AG04450 (cell line): ENCODE measurements at regions not wholly inside any gene's neighbourhood (a gene's known extent, or its start where the extent isn't known, plus 50 kb on each side); places are given as distances from the start of the nearest gene placed in this dataset.

Experiments used
- CTCF ChIA-PET: fragments of 300-600, 350-600 bp; formaldehyde crosslinking; extraction: SDS; loops from one replicate; lab custom pipeline; 2022; ENCODE audit warnings: antibody characterized with exemption, inconsistent platforms; lab: Charles Lee
- POLR2A ChIA-PET: fragments of 350-600 bp; formaldehyde crosslinking; extraction: SDS; loops from one replicate; lab custom pipeline; 2021; ENCODE audit warnings: antibody characterized with exemption, inconsistent platforms; lab: Yijun Ruan, JAX
- DNase-seq: peaks from one replicate; pipeline ENCODE4 v3.0.0-alpha.2; 2011; ENCODE audit warnings: low read depth, low spot score
- H3K27ac ChIP-seq: one replicate; pipeline ENCODE4 v1.5.1; 2012; ENCODE audit warnings: low read depth, low read length, control low read depth
- H3K27me3 ChIP-seq: one replicate; pipeline ENCODE4 v1.6.0; 2012; ENCODE audit warnings: low read length; ENCODE audit not compliant: control insufficient read depth, insufficient read depth
- H3K4me3 ChIP-seq: 2 replicates; pipeline ENCODE4 v1.5.1; 2011; ENCODE audit warnings: mild to moderate bottlenecking, low read depth, low read length, control low read depth
- H3K9me3 ChIP-seq: 2 replicates; pipeline ENCODE4 v1.5.1; 2012; ENCODE audit warnings: low read length; ENCODE audit not compliant: control insufficient read depth, insufficient read depth
- TF ChIP-seq, protein P1 (sequence below): IDR thresholded peaks from 2 replicates; pipeline ENCODE4 v1.5.1; 2011; ENCODE audit warnings: low read depth, low read length, control low read depth, inconsistent platforms

GRCh38 chr11:57073128-57073527, 84.4 kb downstream of the OR5AK2 start:
- ChIA-PET POLR2A (no interaction called here), CTCF (interaction anchor here (1.2 to 4.0 kb wide), 2 partner anchors 177 to 232 kb away, joined by 3 to 40 read pairs; no protein-coding TSS in a partner anchor)
- Histone ChIP-seq H3K27me3 (no peaks in the 10 kb centered on the region), H3K27ac (no peak overlapping the region), H3K9me3 (no peaks in the 10 kb centered on the region), H3K4me3 (no peak overlapping the region)
- DNase-seq: no peak
- TF ChIP-seq, protein P1, sequence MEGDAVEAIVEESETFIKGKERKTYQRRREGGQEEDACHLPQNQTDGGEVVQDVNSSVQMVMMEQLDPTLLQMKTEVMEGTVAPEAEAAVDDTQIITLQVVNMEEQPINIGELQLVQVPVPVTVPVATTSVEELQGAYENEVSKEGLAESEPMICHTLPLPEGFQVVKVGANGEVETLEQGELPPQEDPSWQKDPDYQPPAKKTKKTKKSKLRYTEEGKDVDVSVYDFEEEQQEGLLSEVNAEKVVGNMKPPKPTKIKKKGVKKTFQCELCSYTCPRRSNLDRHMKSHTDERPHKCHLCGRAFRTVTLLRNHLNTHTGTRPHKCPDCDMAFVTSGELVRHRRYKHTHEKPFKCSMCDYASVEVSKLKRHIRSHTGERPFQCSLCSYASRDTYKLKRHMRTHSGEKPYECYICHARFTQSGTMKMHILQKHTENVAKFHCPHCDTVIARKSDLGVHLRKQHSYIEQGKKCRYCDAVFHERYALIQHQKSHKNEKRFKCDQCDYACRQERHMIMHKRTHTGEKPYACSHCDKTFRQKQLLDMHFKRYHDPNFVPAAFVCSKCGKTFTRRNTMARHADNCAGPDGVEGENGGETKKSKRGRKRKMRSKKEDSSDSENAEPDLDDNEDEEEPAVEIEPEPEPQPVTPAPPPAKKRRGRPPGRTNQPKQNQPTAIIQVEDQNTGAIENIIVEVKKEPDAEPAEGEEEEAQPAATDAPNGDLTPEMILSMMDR: no peak

- POLR2A ChIA-PET: no interaction called here
- H3K27me3 ChIP-seq: no peaks in the 10 kb centered on the region
- H3K9me3 ChIP-seq: no peaks in the 10 kb centered on the region
- no peak overlapping the region for H3K4me3 ChIP-seq
- CTCF ChIA-PET: no interaction called here
- no peak overlapping the region for H3K27ac ChIP-seq
- TF ChIP-seq, protein P1: no peak
- no peak for DNase-seq
Measured at GRCh38 chr11:57081356-57081755, 92.6 kb downstream of the OR5AK2 start.

DNA sequence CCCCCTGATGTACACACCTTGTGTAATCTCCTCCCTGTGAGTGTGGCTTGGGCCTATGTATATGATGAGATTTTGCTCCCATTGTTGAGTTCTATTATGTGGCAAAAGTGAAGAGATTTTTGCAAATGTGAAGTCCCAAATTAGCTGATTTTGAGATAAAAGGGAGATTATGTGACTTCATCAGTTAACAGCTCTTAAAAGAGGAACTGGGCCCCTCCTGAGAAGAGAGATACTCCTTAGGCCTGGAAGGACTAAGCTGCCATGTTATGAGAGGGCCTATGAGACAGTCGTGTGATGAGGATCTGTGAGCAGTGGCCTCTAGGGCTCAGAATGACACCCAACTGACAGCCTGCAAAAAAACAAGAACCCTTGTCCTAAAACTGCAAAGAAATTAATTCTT, 93.4 kb downstream of the OR5AK2 start:
- Histone ChIP-seq H3K27ac (no peak overlapping the region), H3K27me3 (no peaks in the 10 kb centered on the region), H3K4me3 (no peak overlapping the region), H3K9me3 (no peaks in the 10 kb centered on the region)
- DNase-seq: no peak
- ChIA-PET CTCF (interaction anchor here (2.3 kb wide), 1 partner anchor 168 kb away, joined by 10 read pairs; no protein-coding TSS in a partner anchor), POLR2A (no interaction called here)
- TF ChIP-seq, protein P1: no peak

DNA sequence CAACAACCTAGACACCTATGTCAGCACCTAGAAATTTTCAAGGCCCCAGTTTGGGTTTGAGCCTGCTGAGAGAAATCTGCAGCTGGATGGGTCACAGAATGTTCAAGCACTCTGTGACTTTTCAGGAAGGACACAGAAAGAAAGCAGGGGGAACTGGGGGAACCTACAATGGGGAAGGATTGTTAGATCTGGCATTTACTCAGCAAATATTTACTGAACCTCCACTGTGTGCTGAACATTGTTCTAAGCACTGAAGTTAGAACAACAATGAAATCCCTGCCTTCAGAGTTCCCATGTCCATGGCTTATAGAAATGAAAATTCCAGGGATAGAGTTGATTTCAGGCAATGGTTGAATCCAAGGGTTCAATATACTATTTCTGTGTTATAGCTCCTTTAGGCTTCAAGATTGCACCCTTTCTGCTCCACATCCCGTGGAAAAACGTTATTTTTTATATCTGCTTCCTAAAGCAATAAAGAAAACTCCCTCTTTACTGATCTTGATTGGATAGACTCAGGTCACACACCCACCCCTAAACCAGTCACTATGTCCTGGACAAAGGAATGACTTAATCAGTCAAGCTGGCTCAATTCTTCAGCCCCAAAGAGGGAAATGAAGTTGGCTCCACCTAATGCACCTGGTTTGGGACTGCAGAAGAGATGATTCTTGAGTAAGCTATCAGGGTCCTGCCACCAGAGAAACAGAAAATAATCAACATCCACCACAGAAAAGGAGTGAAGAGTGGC, 95.1 kb downstream of the OR5AK2 start:
- DNase-seq: no peak
- Histone ChIP-seq H3K27ac (no peak overlapping the region), H3K4me3 (no peak overlapping the region), H3K27me3 (no peaks in the 10 kb centered on the region), H3K9me3 (no peaks in the 10 kb centered on the region)
- ChIA-PET POLR2A (no interaction called here), CTCF (interaction anchor here (0.5 to 2.3 kb wide), 2 partner anchors 126 to 166 kb away, joined by 3 to 10 read pairs; no protein-coding TSS in a partner anchor)
- TF ChIP-seq, protein P1: no peak

GRCh38 chr11:57085611-57086010, 96.1 kb upstream of the LRRC55 start:
- no peak for DNase-seq
- Histone ChIP-seq H3K4me3 (no peak overlapping the region), H3K27me3 (no peaks in the 10 kb centered on the region), H3K27ac (no peak overlapping the region), H3K9me3 (no peaks in the 10 kb centered on the region)
- ChIA-PET CTCF (interaction anchor here (1.7 kb wide), 1 partner anchor 163 kb away, joined by 19 read pairs; no protein-coding TSS in a partner anchor), POLR2A (no interaction called here)
- TF ChIP-seq, protein P1: peak; percentile 30
